ENCODE measurements at regions not wholly inside any gene's neighbourhood (a gene's known extent, or its start where the extent isn't known, plus 50 kb on each side); places are given as distances from the start of the nearest gene placed in this dataset.
"Not testable (repeated sequence)": the region's sequence is repeated elsewhere in the genome, so short reads cannot be mapped to it uniquely, and the experiment has no call there.

- peak; percentile 53 for DNase-seq (ENCODE audit: low read depth)
Measured at GRCh38 chr6:132198896-132199295, 202.4 kb downstream of the MOXD1 start.

- peak; percentile 71 for DNase-seq (ENCODE audit: low read depth)
Measured at GRCh38 chr6:132198040-132198439, 203.2 kb downstream of the MOXD1 start.

- DNase-seq (ENCODE audit: low read depth) = no peak
Measured at GRCh38 chr6:132194529-132194928, 206.7 kb downstream of the MOXD1 start.

- no peak for DNase-seq (ENCODE audit: low read depth)
Measured at GRCh38 chr6:132192631-132193030, 208.6 kb downstream of the MOXD1 start.

- DNase-seq (ENCODE audit: low read depth) = peak; percentile 55
Measured at GRCh38 chr6:132190815-132191175, 210.5 kb downstream of the MOXD1 start.

GRCh38 chr6:132190097-132190814 lies 211.0 kb downstream of the MOXD1 start:
- DNase-seq (ENCODE audit: low read depth) = peak; percentile 62

- peak; percentile 81 for DNase-seq (ENCODE audit: low read depth)
Measured at GRCh38 chr6:132188556-132189264, 212.6 kb downstream of the MOXD1 start.

GRCh38 chr6:132187816-132188215 lies 213.5 kb downstream of the MOXD1 start:
- DNase-seq (ENCODE audit: low read depth) = no peak

GRCh38 chr6:132184966-132185365 lies 216.3 kb downstream of the MOXD1 start:
- DNase-seq (ENCODE audit: low read depth) = not testable (repeated sequence)

GRCh38 chr6:132179955-132180354 lies 221.3 kb downstream of the MOXD1 start:
- DNase-seq (ENCODE audit: low read depth) = no peak

GRCh38 chr6:132174919-132175318 lies 223.7 kb upstream of the CCN2 start:
- DNase-seq (ENCODE audit: low read depth) = no peak

- DNase-seq (ENCODE audit: low read depth) = no peak
Measured at GRCh38 chr6:132168961-132169360, 217.8 kb upstream of the CCN2 start.

GRCh38 chr6:132167929-132168892 lies 217.0 kb upstream of the CCN2 start:
- DNase-seq (ENCODE audit: low read depth) = no peak

GRCh38 chr6:132166526-132167051 lies 215.4 kb upstream of the CCN2 start:
- DNase-seq (ENCODE audit: low read depth) = no peak

GRCh38 chr6:132165677-132166076 lies 214.5 kb upstream of the CCN2 start:
- no peak for DNase-seq (ENCODE audit: low read depth)

GRCh38 chr6:132161283-132161682 lies 210.1 kb upstream of the CCN2 start:
- peak; percentile 72 for DNase-seq (ENCODE audit: low read depth)

- peak; percentile 87 for DNase-seq (ENCODE audit: low read depth)
Measured at GRCh38 chr6:132153221-132153898, 202.2 kb upstream of the CCN2 start.

- peak; percentile 70 for DNase-seq (ENCODE audit: low read depth)
Measured at GRCh38 chr6:132147530-132148011, 196.4 kb upstream of the CCN2 start.

- no peak for DNase-seq (ENCODE audit: low read depth)
Measured at GRCh38 chr6:132144456-132144855, 193.3 kb upstream of the CCN2 start.

GRCh38 chr6:132143258-132143657 lies 192.1 kb upstream of the CCN2 start:
- DNase-seq (ENCODE audit: low read depth) = no peak

- no peak for DNase-seq (ENCODE audit: low read depth)
Measured at GRCh38 chr6:132142768-132143167, 191.6 kb upstream of the CCN2 start.

Data from ELR (cell line).